ENCODE measurements at regions not wholly inside any gene's neighbourhood (a gene's known extent, or its start where the extent isn't known, plus 50 kb on each side); places are given as distances from the start of the nearest gene placed in this dataset.

- TF ChIP-seq CTCF (IDR thresholded peaks at IDR 0.05; ENCODE audit: borderline replicate concordance, control extremely low read depth, extremely low read depth, insufficient read depth, missing control alignments): no peak
- no peak for DNase-seq (ENCODE audit: low spot score)
- in situ Hi-C loops (cut with MboI; ENCODE audit: low sequenced_read_pairs, unreplicated experiment): no loop called here
Observed at GRCh38 chr5:1661311-1661710, 137.6 kb upstream of the LPCAT1 start.

DNA sequence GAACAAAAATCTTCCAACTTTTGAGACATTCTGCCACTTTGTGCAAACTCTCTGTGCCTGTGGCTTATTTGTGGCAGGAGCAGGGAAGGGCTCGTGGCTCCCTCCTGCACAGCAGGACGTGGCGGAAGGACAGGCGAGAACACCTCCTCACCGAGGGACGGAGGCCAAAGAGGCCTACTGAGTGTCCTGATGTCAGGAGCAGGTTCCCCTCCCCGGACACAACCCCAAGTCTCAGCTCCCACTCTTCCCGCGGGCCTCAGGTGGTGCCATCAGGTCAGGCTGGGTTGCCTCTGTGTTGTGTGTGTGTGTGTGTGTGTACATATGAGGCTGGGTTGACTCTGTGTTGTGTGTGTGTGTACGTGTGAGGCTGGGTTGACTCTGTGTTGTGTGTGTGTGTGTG, 136.8 kb upstream of the LPCAT1 start:
- in situ Hi-C loops (cut with MboI; ENCODE audit: low sequenced_read_pairs, unreplicated experiment): no loop called here
- TF ChIP-seq CTCF (IDR thresholded peaks at IDR 0.05; ENCODE audit: borderline replicate concordance, control extremely low read depth, extremely low read depth, insufficient read depth, missing control alignments): no peak
- DNase-seq (ENCODE audit: low spot score): no peak

- in situ Hi-C loops (cut with MboI; ENCODE audit: low sequenced_read_pairs, unreplicated experiment): no loop called here
- no peak for TF ChIP-seq CTCF (IDR thresholded peaks at IDR 0.05; ENCODE audit: borderline replicate concordance, control extremely low read depth, extremely low read depth, insufficient read depth, missing control alignments)
- DNase-seq (ENCODE audit: low spot score): no peak
Observed at GRCh38 chr5:1660001-1660400, 136.2 kb upstream of the LPCAT1 start.

DNA sequence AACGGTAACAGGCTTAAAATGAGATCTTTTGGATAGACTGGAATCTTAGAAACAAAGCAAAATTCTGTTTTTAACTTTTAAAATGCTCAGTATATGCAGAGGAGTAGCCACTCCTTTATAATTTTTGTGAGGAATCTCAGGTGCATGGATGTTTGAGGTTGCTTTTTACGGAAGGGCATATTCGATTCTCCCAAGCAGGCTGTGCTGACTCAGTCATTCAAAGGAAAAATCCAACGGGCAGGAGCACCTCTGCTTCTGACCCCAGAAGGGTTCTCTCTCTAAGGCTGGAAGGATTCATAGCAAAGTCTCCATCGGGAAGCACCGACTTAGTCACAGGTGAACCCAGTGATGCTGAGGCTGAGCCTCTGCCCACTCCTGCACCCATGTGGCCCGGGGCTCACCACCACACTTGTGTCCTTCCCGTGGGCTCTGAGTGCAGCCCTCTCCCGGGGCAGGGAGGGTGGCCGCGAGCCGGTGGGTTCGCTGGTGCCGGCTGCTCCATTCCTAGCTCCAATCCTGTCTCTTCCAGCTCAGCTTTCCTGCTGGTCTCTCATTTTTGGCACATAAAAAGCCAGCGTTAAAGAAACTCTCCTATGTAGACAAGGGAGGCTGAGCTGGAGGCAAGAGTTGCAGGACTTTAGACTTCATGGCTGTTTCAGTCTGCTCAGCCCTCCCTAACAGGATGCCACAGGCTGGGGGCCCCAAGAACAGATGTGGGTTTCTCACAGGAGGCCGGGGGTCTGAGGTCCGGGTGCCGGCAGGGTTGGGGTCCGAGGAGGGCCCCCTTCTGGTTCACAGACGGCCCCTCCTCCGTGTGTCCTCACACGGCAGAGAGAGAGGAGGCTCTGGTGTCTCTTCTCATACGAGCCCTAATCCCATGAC, 135.6 kb upstream of the LPCAT1 start:
- in situ Hi-C loops (cut with MboI; ENCODE audit: low sequenced_read_pairs, unreplicated experiment): no loop called here
- DNase-seq (ENCODE audit: low spot score): no peak
- TF ChIP-seq CTCF (IDR thresholded peaks at IDR 0.05; ENCODE audit: borderline replicate concordance, control extremely low read depth, extremely low read depth, insufficient read depth, missing control alignments): no peak

DNA sequence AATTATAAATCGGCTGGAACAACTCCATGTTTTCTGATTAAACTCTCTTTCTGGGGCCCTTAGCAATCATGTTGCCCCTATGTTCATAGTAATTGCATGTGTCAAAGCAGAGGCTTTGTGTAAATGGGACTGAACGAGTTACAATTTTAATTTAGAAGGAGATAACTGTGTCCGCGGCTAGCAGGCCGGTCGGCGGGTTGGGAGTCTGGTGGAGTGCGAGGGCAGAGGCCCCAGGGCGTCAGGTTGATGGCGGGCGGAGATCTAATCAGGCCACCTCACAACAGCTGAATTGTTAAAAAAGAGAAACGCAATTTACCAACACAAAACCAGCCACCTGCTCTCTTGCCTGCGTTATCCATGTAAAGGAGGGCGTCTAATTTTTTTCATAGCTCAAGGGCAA, 134.9 kb upstream of the LPCAT1 start:
- no peak for DNase-seq (ENCODE audit: low spot score)
- TF ChIP-seq CTCF (IDR thresholded peaks at IDR 0.05; ENCODE audit: borderline replicate concordance, control extremely low read depth, extremely low read depth, insufficient read depth, missing control alignments): no peak
- in situ Hi-C loops (cut with MboI; ENCODE audit: low sequenced_read_pairs, unreplicated experiment): no loop called here

- DNase-seq (ENCODE audit: low spot score): no peak
- TF ChIP-seq CTCF (IDR thresholded peaks at IDR 0.05; ENCODE audit: borderline replicate concordance, control extremely low read depth, extremely low read depth, insufficient read depth, missing control alignments): no peak
- in situ Hi-C loops (cut with MboI; ENCODE audit: low sequenced_read_pairs, unreplicated experiment): no loop called here
Observed at GRCh38 chr5:1657161-1657741, 133.5 kb upstream of the LPCAT1 start.
